Thyroid gland (tissue), 4 donors: ENCODE measurements at regions not wholly inside any gene's neighbourhood (a gene's known extent, or its start where the extent isn't known, plus 50 kb on each side); places are given as distances from the start of the nearest gene placed in this dataset.
"Not testable (repeated sequence)": the region's sequence is repeated elsewhere in the genome, so short reads cannot be mapped to it uniquely, and the experiment has no call there.

Experiments used
- DNase-seq, 2 donors: peaks; one replicate each; pipeline ENCODE4 v3.0.0-alpha.2; 2019
- H3K27ac ChIP-seq, 3 donors: fragments of 200-600 bp; sonication (generic); 1 replicate in 2 of 3; 2 replicates in 1 of 3; pipeline ENCODE4 v1.5.1; 2016 to 2019; ENCODE audit warnings: mild to moderate bottlenecking in 1 of 3, moderate library complexity in 1 of 3
- H3K27me3 ChIP-seq: fragments of 200-600 bp; sonication (generic); one replicate; pipeline ENCODE4 v1.5.1; 2019
- H3K36me3 ChIP-seq, 2 donors: fragments of 200-600 bp; sonication (generic); one replicate each; pipeline ENCODE4 v1.5.1; 2016 to 2019
- H3K4me1 ChIP-seq, 2 donors: fragments of 200-600 bp; sonication (generic); one replicate each; pipeline ENCODE4 v1.5.1; 2017 to 2019
- H3K4me3 ChIP-seq, 3 donors: fragments of 200-600 bp; sonication (generic); replicated peaks in 1 of 3; 1 replicate in 2 of 3; 2 replicates in 1 of 3; pipeline ENCODE4 v1.5.1; 2016; ENCODE audit warnings: mild to moderate bottlenecking in 1 of 3
- H3K9me3 ChIP-seq: fragments of 200-600 bp; sonication (generic); one replicate; pipeline ENCODE4 v1.5.1; 2017
- CTCF ChIP-seq, 6 experiments: fragments of 200-600 bp in 3 of 6; fragments of 450-650 bp in 3 of 6; sonication (generic) in 3 of 6; IDR thresholded peaks; one replicate each; pipeline ENCODE4 v1.5.1; 2016 to 2019; ENCODE audit warnings: antibody characterized with exemption in 6 of 6, mild to moderate bottlenecking in 2 of 6, inconsistent platforms in 1 of 6, moderate library complexity in 1 of 6
- POLR2A ChIP-seq, 2 donors: fragments of 450-650 bp; IDR thresholded peaks; one replicate each; pipeline ENCODE4 v1.6.1; 2017; ENCODE audit warnings: antibody characterized with exemption in 2 of 2, mild to moderate bottlenecking in 2 of 2, moderate library complexity in 1 of 2
- WGBS, 2 donors: methylation state at CpG; one replicate each; pipeline ENCODE4 v1.1.5; 2017; 5-methylcytosine and 5-hydroxymethylcytosine counted together
- intact Hi-C: fragments of 100-400 bp; cut with DNase I; formaldehyde crosslinking; loops from one replicate; pipeline ENCODE4 v1.15.1; 2023

GRCh38 chr7:119254742-119255141, 1018.2 kb upstream of the KCND2 start:
- H3K27me3 ChIP-seq, result no peaks in the 10 kb centered on the region
- no peak overlapping the region for H3K27ac ChIP-seq
- no peaks in the 10 kb centered on the region for H3K36me3 ChIP-seq
- H3K9me3 ChIP-seq, result no peaks in the 10 kb centered on the region
- no peak overlapping the region for H3K4me3 ChIP-seq
- H3K4me1 ChIP-seq, result no peaks in the 10 kb centered on the region
- DNase-seq, result no peak
- intact Hi-C loops, result no loop called here
- TF ChIP-seq CTCF (IDR thresholded peaks at IDR 0.05), result no peak
- no peak for TF ChIP-seq POLR2A (IDR thresholded peaks at IDR 0.05)

- no peaks in the 10 kb centered on the region for H3K4me1 ChIP-seq
- no peak overlapping the region for H3K27ac ChIP-seq
- no peaks in the 10 kb centered on the region for H3K9me3 ChIP-seq
- intact Hi-C loops, result no loop called here
- H3K27me3 ChIP-seq, result no peaks in the 10 kb centered on the region
- H3K4me3 ChIP-seq, result no peak overlapping the region
- TF ChIP-seq CTCF (IDR thresholded peaks at IDR 0.05) (no peak), POLR2A (IDR thresholded peaks at IDR 0.05) (no peak)
- no peaks in the 10 kb centered on the region for H3K36me3 ChIP-seq
- no peak for DNase-seq
Measured at GRCh38 chr7:119256001-119256400, 1017.0 kb upstream of the KCND2 start.

- H3K27ac ChIP-seq, result no peak overlapping the region
- H3K4me1 ChIP-seq, result no peaks in the 10 kb centered on the region
- 78 to 86% methylated on average over 3 of the region's 3 CpGs for WGBS, 2 donors
- intact Hi-C loops, result no loop called here
- H3K27me3 ChIP-seq, result no peaks in the 10 kb centered on the region
- H3K4me3 ChIP-seq, result no peak overlapping the region
- no peaks in the 10 kb centered on the region for H3K36me3 ChIP-seq
- TF ChIP-seq CTCF (IDR thresholded peaks at IDR 0.05) (no peak), POLR2A (IDR thresholded peaks at IDR 0.05) (no peak)
- no peaks in the 10 kb centered on the region for H3K9me3 ChIP-seq
- DNase-seq, result no peak
Measured at GRCh38 chr7:119256446-119257131, 1016.4 kb upstream of the KCND2 start.

GRCh38 chr7:119266790-119267189, 1006.2 kb upstream of the KCND2 start:
- not testable (repeated sequence) for H3K4me3 ChIP-seq, DNase-seq, H3K27ac ChIP-seq, H3K4me1 ChIP-seq, H3K9me3 ChIP-seq, H3K27me3 ChIP-seq, H3K36me3 ChIP-seq
- intact Hi-C loops, result loop anchor here (10.0 kb wide), 1 partner anchor 1288 kb away; no protein-coding TSS in a partner anchor
- WGBS, 2 donors, result 78 to 80% methylated on average over 2 of the region's 2 CpGs

GRCh38 chr7:119270045-119270464, 1002.9 kb upstream of the KCND2 start:
- TF ChIP-seq POLR2A (IDR thresholded peaks at IDR 0.05) (no peak), CTCF (IDR thresholded peaks at IDR 0.05) (peak; percentile 52 to 85 (median 62))
- intact Hi-C loops, result no loop called here
- Histone ChIP-seq H3K27me3 (no peaks in the 10 kb centered on the region), H3K4me3 (no peak overlapping the region), H3K9me3 (no peaks in the 10 kb centered on the region), H3K27ac (no peak overlapping the region), H3K36me3 (no peaks in the 10 kb centered on the region), H3K4me1 (no peaks in the 10 kb centered on the region)
- peak; percentile 47 to 59 for DNase-seq
- 20 to 21% methylated on average over 7 of the region's 7 CpGs for WGBS, 2 donors
